Fibroblast of lung (primary cell): ENCODE measurements at regions not wholly inside any gene's neighbourhood (a gene's known extent, or its start where the extent isn't known, plus 50 kb on each side); places are given as distances from the start of the nearest gene placed in this dataset.

Source experiments
- DNase-seq, 2 donors: peaks; one replicate each; pipeline versions ENCODE4 v3.0.0 to v3.0.0-alpha.2; 2010; ENCODE audit warnings: low read depth in 2 of 2
- H2AFZ ChIP-seq: 2 replicates; pipeline ENCODE4 v1.5.1; 2012; ENCODE audit warnings: low read length, control low read depth, inconsistent platforms
- H3K27ac ChIP-seq: 2 replicates; pipeline ENCODE4 v1.5.1; 2011; ENCODE audit warnings: low read length, control low read depth; ENCODE audit not compliant: insufficient read depth
- H3K27me3 ChIP-seq: 2 replicates; pipeline ENCODE4 v1.5.1; 2011; ENCODE audit warnings: mild to moderate bottlenecking, low read length; ENCODE audit not compliant: control insufficient read depth, insufficient read depth
- H3K36me3 ChIP-seq: 2 replicates; pipeline ENCODE4 v1.5.1; 2011; ENCODE audit warnings: low read length; ENCODE audit not compliant: control insufficient read depth, insufficient read depth
- H3K4me1 ChIP-seq: 2 replicates; pipeline ENCODE4 v1.5.1; 2011; ENCODE audit warnings: low read length; ENCODE audit not compliant: control insufficient read depth, insufficient read depth; ENCODE audit errors: extremely low read depth
- H3K4me2 ChIP-seq: 2 replicates; pipeline ENCODE4 v1.5.1; 2011; ENCODE audit warnings: low read length, control low read depth; ENCODE audit not compliant: insufficient read depth; ENCODE audit errors: extremely low read depth
- H3K4me3 ChIP-seq, 4 experiments: fragments of 200-600 bp in 1 of 4; sonication (generic) in 1 of 4; replicated peaks in 1 of 4; 2 replicates each; pipeline ENCODE4 v1.5.1; 2011 to 2016; ENCODE audit warnings: low read length in 4 of 4, low read depth in 3 of 4, mild to moderate bottlenecking in 3 of 4, control low read depth in 2 of 4, inconsistent platforms in 1 of 4, mixed read lengths in 1 of 4; ENCODE audit not compliant: insufficient read depth in 1 of 4; ENCODE audit errors: control extremely low read depth in 1 of 4
- H3K79me2 ChIP-seq: 2 replicates; pipeline ENCODE4 v1.5.1; 2012; ENCODE audit warnings: mild to moderate bottlenecking, low read length, inconsistent platforms; ENCODE audit not compliant: control insufficient read depth, insufficient read depth
- H3K9ac ChIP-seq: 2 replicates; pipeline ENCODE4 v1.5.1; 2011; ENCODE audit warnings: mild to moderate bottlenecking, low read length, control low read depth; ENCODE audit not compliant: insufficient read depth
- H3K9me3 ChIP-seq: 2 replicates; pipeline ENCODE4 v1.5.1; 2012; ENCODE audit warnings: low read depth, low read length; ENCODE audit not compliant: control insufficient read depth, insufficient read depth
- H4K20me1 ChIP-seq: 2 replicates; pipeline ENCODE4 v1.5.1; 2011; ENCODE audit warnings: low read length; ENCODE audit not compliant: control insufficient read depth, insufficient read depth; ENCODE audit errors: extremely low read depth
- EZH2 ChIP-seq: IDR thresholded peaks from 2 replicates; pipeline ENCODE4 v1.5.1; 2012; ENCODE audit warnings: low read length, control low read depth, mild to moderate bottlenecking; ENCODE audit errors: missing control alignments
- TF ChIP-seq, protein P1 (sequence below), 2 donors: IDR thresholded peaks in 1 of 2; conservative IDR thresholded peaks in 1 of 2; 1 replicate in 1 of 2; 2 replicates in 1 of 2; pipeline ENCODE4 v1.5.1; 2011 to 2012; ENCODE audit warnings: low read length in 2 of 2, control low read depth in 1 of 2, inconsistent platforms in 1 of 2, low read depth in 1 of 2, mild to moderate bottlenecking in 1 of 2

DNA sequence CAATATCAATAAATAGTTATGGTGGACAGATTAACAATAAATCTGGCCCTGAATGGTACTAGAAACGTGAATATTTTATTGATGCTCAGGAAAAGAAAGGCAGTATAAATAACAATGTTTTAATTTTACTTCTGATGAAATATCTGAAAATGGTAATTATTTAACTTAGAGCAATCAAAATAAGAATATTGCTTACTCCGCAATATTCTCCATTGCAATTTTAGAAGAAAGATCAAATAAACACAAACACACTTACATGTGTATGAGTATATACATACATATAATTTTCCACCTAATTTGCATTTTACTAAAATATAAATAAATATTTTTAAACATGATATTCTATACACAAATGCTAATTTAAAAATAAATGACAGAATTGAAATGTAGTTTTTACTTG is 1130.5 kb downstream of the NCAM2 start:
- Histone ChIP-seq H3K4me3 (no peak overlapping the region), H3K27me3 (no peaks in the 10 kb centered on the region), H4K20me1 (no peaks in the 10 kb centered on the region), H3K4me2 (no peak overlapping the region), H3K9ac (no peak overlapping the region), H3K9me3 (no peaks in the 10 kb centered on the region), H3K79me2 (no peaks in the 10 kb centered on the region), H3K36me3 (no peaks in the 10 kb centered on the region), H3K27ac (no peak overlapping the region), H2AFZ (no peak overlapping the region), H3K4me1 (no peaks in the 10 kb centered on the region)
- no peak for DNase-seq
- TF ChIP-seq EZH2 = no peak
- TF ChIP-seq, protein P1, sequence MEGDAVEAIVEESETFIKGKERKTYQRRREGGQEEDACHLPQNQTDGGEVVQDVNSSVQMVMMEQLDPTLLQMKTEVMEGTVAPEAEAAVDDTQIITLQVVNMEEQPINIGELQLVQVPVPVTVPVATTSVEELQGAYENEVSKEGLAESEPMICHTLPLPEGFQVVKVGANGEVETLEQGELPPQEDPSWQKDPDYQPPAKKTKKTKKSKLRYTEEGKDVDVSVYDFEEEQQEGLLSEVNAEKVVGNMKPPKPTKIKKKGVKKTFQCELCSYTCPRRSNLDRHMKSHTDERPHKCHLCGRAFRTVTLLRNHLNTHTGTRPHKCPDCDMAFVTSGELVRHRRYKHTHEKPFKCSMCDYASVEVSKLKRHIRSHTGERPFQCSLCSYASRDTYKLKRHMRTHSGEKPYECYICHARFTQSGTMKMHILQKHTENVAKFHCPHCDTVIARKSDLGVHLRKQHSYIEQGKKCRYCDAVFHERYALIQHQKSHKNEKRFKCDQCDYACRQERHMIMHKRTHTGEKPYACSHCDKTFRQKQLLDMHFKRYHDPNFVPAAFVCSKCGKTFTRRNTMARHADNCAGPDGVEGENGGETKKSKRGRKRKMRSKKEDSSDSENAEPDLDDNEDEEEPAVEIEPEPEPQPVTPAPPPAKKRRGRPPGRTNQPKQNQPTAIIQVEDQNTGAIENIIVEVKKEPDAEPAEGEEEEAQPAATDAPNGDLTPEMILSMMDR (conservative IDR thresholded peaks at IDR 0.05 in 1 of 2, IDR thresholded peaks at IDR 0.05 in 1 of 2; ENCODE audit: low read depth in 1 of 2, low read length in 2 of 2) = no peak

DNA sequence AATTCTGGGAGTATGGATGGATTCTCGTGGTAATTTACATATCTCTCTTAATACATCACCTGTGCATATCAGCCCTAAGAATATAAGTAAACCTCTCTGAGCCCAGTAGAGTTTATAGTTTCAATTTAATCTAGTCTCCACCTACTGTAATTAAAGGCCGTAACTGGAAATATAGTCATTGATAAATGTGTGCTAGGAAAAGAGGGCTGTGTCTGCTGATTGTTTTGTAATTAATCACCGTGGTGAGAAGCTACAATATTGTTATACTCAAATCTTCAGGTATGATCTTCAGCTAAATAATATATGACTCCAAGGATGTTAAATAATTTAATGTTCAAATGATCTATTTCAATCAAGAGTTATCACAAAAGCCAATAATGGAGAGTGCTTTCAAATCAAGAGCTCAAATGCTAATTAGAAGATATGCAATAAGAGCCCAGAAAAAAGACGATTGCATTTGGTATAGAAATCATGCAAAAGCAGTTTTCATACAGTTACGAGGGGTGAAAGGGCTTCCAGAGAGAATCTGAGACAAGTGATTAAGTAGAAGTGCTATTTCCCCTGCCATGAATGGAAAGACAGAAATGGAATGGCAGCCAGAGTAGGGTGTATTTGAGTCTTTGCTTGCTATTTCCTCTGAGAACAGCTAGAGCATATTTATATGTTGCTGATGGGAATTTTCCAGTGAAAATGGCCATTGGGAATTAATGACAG is 1134.3 kb downstream of the NCAM2 start:
- DNase-seq = no peak
- Histone ChIP-seq H3K4me1 (no peaks in the 10 kb centered on the region), H3K79me2 (no peaks in the 10 kb centered on the region), H4K20me1 (no peaks in the 10 kb centered on the region), H3K27ac (no peak overlapping the region), H3K4me2 (no peak overlapping the region), H2AFZ (no peak overlapping the region), H3K4me3 (no peak overlapping the region), H3K36me3 (no peaks in the 10 kb centered on the region), H3K9ac (no peak overlapping the region), H3K9me3 (no peaks in the 10 kb centered on the region), H3K27me3 (no peaks in the 10 kb centered on the region)
- TF ChIP-seq, protein P1 (conservative IDR thresholded peaks at IDR 0.05 in 1 of 2, IDR thresholded peaks at IDR 0.05 in 1 of 2; ENCODE audit: low read depth in 1 of 2, low read length in 2 of 2) = no peak
- no peak for TF ChIP-seq EZH2

DNA sequence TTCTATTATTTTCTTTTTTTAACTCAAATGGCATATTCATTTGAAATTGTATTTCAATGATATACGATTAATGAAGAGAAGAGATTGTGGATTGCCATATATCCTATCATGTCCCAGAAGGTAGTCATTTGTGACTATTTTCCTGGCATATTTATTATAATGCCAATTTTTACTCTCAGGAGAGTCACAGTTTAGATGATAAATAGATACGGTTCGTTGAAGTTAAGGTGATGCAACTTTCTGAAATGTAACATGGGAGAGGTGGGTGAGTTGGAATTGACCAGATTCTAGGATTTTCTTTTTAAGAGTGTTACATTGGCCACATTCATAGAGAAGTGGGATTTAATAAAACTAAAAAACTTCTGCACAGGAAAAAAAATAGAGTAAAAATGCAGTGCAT is 1138.5 kb downstream of the NCAM2 start:
- H3K27ac ChIP-seq = no peak overlapping the region
- H3K9me3 ChIP-seq = no peaks in the 10 kb centered on the region
- no peaks in the 10 kb centered on the region for H3K4me1 ChIP-seq
- TF ChIP-seq, protein P1 (conservative IDR thresholded peaks at IDR 0.05 in 1 of 2, IDR thresholded peaks at IDR 0.05 in 1 of 2; ENCODE audit: low read depth in 1 of 2, low read length in 2 of 2) = no peak
- no peaks in the 10 kb centered on the region for H4K20me1 ChIP-seq
- no peak overlapping the region for H3K4me3 ChIP-seq
- H3K36me3 ChIP-seq = no peaks in the 10 kb centered on the region
- H3K79me2 ChIP-seq = no peaks in the 10 kb centered on the region
- no peak overlapping the region for H2AFZ ChIP-seq
- H3K9ac ChIP-seq = no peak overlapping the region
- no peak overlapping the region for H3K4me2 ChIP-seq
- no peak for DNase-seq
- H3K27me3 ChIP-seq = no peaks in the 10 kb centered on the region
